SK-N-SH treated with all-trans-retinoic acid at 6 μM for 48 hours (cell line): ENCODE measurements at regions not wholly inside any gene's neighbourhood (a gene's known extent, or its start where the extent isn't known, plus 50 kb on each side); places are given as distances from the start of the nearest gene placed in this dataset.
"Not testable (repeated sequence)": the region's sequence is repeated elsewhere in the genome, so short reads cannot be mapped to it uniquely, and the experiment has no call there.

ENCODE experiments used
- ATAC-seq: fragments of 200-7000 bp; cut with Tn5 transposase; 3 replicates; pipeline ENCODE4 v1.9.1; 2020; ENCODE audit warnings: mild to moderate bottlenecking, moderate library complexity
- ARNTL ChIP-seq: fragments of 450-650 bp; formaldehyde crosslinking; IDR thresholded peaks from 2 replicates; pipeline ENCODE4 v1.5.0; 2020; ENCODE audit warnings: low read depth, mild to moderate bottlenecking, moderate library complexity, borderline replicate concordance
- BACH2 ChIP-seq: fragments of 250-450 bp; sonication (Bioruptor Pico); IDR thresholded peaks from 2 replicates; pipeline ENCODE4 v1.9.0; 2021; ENCODE audit warnings: mild to moderate bottlenecking, borderline replicate concordance
- CSDC2 ChIP-seq: fragments of 250-450 bp; sonication (Bioruptor Pico); IDR thresholded peaks from 2 replicates; pipeline ENCODE4 v1.5.0; 2020; ENCODE audit warnings: mild to moderate bottlenecking, moderate library complexity
- ESRRG ChIP-seq: fragments of 250-450 bp; sonication (Bioruptor Pico); IDR thresholded peaks from 2 replicates; pipeline ENCODE4 v1.6.1; 2021; ENCODE audit warnings: mild to moderate bottlenecking
- ISL1 ChIP-seq: fragments of 250-450 bp; sonication (Bioruptor Pico); IDR thresholded peaks from 2 replicates; pipeline ENCODE4 v2.1.2; 2022; ENCODE audit warnings: mild to moderate bottlenecking, moderate library complexity
- PPARA ChIP-seq: fragments of 250-450 bp; sonication (Bioruptor Pico); IDR thresholded peaks from 2 replicates; pipeline ENCODE4 v1.5.0; 2020; ENCODE audit warnings: mild to moderate bottlenecking, borderline replicate concordance
- RARB ChIP-seq: fragments of 250-450 bp; sonication (Bioruptor Pico); IDR thresholded peaks from 2 replicates; pipeline ENCODE4 v1.8.0; 2021; ENCODE audit warnings: mild to moderate bottlenecking, moderate library complexity
- SNAI2 ChIP-seq: fragments of 250-450 bp; sonication (Bioruptor Pico); IDR thresholded peaks from 2 replicates; pipeline ENCODE4 v1.5.0; 2020; ENCODE audit warnings: mild to moderate bottlenecking, moderate library complexity
- TCF4 ChIP-seq: fragments of 250-450 bp; sonication (Bioruptor Pico); IDR thresholded peaks from 2 replicates; pipeline ENCODE4 v1.8.0; 2021; ENCODE audit warnings: mild to moderate bottlenecking, moderate library complexity, borderline replicate concordance
- TOX ChIP-seq: fragments of 250-450 bp; sonication (Bioruptor Pico); IDR thresholded peaks from 2 replicates; pipeline ENCODE4 v1.8.0; 2021; ENCODE audit warnings: mild to moderate bottlenecking, moderate library complexity, borderline replicate concordance
- ZC3H10 ChIP-seq: fragments of 250-450 bp; sonication (Bioruptor Pico); IDR thresholded peaks from 2 replicates; pipeline ENCODE4 v1.5.1; 2021; ENCODE audit warnings: mild to moderate bottlenecking, moderate library complexity
- ZFP3 ChIP-seq: fragments of 250-450 bp; sonication (Bioruptor Pico); IDR thresholded peaks from 2 replicates; pipeline ENCODE4 v1.5.0; 2020; ENCODE audit warnings: mild to moderate bottlenecking, moderate library complexity
- ZFP30 ChIP-seq: fragments of 450-650 bp; formaldehyde crosslinking; IDR thresholded peaks from 2 replicates; pipeline ENCODE4 v1.5.0; 2022; ENCODE audit warnings: mild to moderate bottlenecking, moderate library complexity
- ZNF565 ChIP-seq: fragments of 450-650 bp; formaldehyde crosslinking; conservative IDR thresholded peaks from 2 replicates; pipeline ENCODE4 v1.5.0; 2020; ENCODE audit warnings: low read depth, mild to moderate bottlenecking, moderate library complexity
- ZNF70 ChIP-seq: fragments of 450-650 bp; formaldehyde crosslinking; IDR thresholded peaks from 2 replicates; pipeline ENCODE4 v1.5.0; 2020; ENCODE audit warnings: mild to moderate bottlenecking, moderate library complexity
- ZNF8 ChIP-seq: fragments of 450-650 bp; formaldehyde crosslinking; IDR thresholded peaks from 2 replicates; pipeline ENCODE4 v1.5.0; 2020; ENCODE audit warnings: mild to moderate bottlenecking, moderate library complexity
- TF ChIP-seq, protein P1 (sequence below): fragments of 250-450 bp; sonication (Bioruptor Pico); IDR thresholded peaks from 2 replicates; pipeline ENCODE4 v1.8.0; 2020; ENCODE audit warnings: mild to moderate bottlenecking, moderate library complexity, borderline replicate concordance
- TF ChIP-seq, protein P2 (sequence below): fragments of 250-450 bp; sonication (Bioruptor Pico); IDR thresholded peaks from 2 replicates; pipeline ENCODE4 v1.8.0; 2021; ENCODE audit warnings: low read depth, mild to moderate bottlenecking, moderate library complexity, borderline replicate concordance
- TF ChIP-seq, protein P3 (sequence below): fragments of 250-450 bp; sonication (Bioruptor Pico); IDR thresholded peaks from 2 replicates; pipeline ENCODE4 v1.5.0; 2020; ENCODE audit warnings: mild to moderate bottlenecking, moderate library complexity
- TF ChIP-seq, protein P4 (sequence below): fragments of 250-450 bp; sonication (Bioruptor Pico); IDR thresholded peaks from 2 replicates; pipeline ENCODE4 v1.5.1; 2020; ENCODE audit warnings: low read depth, mild to moderate bottlenecking, moderate library complexity
- TF ChIP-seq, protein P5 (sequence below): fragments of 250-450 bp; sonication (Bioruptor Pico); IDR thresholded peaks from 2 replicates; pipeline ENCODE4 v1.5.1; 2021; ENCODE audit warnings: mild to moderate bottlenecking, moderate library complexity

DNA sequence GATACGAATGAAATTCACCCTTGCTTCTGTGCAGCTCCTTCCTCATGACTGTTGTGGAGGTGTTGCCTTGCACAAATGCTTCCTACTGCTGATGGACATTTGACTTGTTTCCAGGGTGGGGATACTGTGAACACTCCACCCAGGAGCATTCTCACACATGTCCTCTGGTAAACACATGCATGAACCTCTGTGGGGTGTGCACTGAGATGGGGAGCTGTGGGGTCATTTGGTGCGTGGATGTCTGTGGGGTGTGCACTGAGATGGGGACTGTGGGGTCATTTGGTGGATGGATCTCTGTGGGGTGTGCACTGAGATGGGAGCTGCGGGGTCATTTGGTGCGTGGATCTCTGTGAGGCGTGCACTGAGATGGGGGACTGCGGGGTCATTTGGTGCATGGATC, 72.9 kb upstream of the IRX4 start:
- TF ChIP-seq PPARA (CRISPR knock-in tag), result no peak
- TF ChIP-seq ZC3H10 (CRISPR knock-in tag), result no peak
- no peak for TF ChIP-seq ZNF565
- no peak for TF ChIP-seq ARNTL (CRISPR knock-in tag)
- TF ChIP-seq, protein P1, sequence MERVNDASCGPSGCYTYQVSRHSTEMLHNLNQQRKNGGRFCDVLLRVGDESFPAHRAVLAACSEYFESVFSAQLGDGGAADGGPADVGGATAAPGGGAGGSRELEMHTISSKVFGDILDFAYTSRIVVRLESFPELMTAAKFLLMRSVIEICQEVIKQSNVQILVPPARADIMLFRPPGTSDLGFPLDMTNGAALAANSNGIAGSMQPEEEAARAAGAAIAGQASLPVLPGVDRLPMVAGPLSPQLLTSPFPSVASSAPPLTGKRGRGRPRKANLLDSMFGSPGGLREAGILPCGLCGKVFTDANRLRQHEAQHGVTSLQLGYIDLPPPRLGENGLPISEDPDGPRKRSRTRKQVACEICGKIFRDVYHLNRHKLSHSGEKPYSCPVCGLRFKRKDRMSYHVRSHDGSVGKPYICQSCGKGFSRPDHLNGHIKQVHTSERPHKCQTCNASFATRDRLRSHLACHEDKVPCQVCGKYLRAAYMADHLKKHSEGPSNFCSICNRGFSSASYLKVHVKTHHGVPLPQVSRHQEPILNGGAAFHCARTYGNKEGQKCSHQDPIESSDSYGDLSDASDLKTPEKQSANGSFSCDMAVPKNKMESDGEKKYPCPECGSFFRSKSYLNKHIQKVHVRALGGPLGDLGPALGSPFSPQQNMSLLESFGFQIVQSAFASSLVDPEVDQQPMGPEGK, result no peak
- TF ChIP-seq, protein P2, sequence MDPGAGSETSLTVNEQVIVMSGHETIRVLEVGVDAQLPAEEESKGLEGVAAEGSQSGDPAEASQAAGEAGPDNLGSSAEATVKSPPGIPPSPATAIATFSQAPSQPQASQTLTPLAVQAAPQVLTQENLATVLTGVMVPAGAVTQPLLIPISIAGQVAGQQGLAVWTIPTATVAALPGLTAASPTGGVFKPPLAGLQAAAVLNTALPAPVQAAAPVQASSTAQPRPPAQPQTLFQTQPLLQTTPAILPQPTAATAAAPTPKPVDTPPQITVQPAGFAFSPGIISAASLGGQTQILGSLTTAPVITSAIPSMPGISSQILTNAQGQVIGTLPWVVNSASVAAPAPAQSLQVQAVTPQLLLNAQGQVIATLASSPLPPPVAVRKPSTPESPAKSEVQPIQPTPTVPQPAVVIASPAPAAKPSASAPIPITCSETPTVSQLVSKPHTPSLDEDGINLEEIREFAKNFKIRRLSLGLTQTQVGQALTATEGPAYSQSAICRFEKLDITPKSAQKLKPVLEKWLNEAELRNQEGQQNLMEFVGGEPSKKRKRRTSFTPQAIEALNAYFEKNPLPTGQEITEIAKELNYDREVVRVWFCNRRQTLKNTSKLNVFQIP, result no peak
- TF ChIP-seq ZFP3 (CRISPR knock-in tag), result no peak
- no peak for TF ChIP-seq ZFP30 (CRISPR knock-in tag)
- no peak for TF ChIP-seq SNAI2
- no peak for TF ChIP-seq ESRRG (CRISPR knock-in tag)
- TF ChIP-seq, protein P3, sequence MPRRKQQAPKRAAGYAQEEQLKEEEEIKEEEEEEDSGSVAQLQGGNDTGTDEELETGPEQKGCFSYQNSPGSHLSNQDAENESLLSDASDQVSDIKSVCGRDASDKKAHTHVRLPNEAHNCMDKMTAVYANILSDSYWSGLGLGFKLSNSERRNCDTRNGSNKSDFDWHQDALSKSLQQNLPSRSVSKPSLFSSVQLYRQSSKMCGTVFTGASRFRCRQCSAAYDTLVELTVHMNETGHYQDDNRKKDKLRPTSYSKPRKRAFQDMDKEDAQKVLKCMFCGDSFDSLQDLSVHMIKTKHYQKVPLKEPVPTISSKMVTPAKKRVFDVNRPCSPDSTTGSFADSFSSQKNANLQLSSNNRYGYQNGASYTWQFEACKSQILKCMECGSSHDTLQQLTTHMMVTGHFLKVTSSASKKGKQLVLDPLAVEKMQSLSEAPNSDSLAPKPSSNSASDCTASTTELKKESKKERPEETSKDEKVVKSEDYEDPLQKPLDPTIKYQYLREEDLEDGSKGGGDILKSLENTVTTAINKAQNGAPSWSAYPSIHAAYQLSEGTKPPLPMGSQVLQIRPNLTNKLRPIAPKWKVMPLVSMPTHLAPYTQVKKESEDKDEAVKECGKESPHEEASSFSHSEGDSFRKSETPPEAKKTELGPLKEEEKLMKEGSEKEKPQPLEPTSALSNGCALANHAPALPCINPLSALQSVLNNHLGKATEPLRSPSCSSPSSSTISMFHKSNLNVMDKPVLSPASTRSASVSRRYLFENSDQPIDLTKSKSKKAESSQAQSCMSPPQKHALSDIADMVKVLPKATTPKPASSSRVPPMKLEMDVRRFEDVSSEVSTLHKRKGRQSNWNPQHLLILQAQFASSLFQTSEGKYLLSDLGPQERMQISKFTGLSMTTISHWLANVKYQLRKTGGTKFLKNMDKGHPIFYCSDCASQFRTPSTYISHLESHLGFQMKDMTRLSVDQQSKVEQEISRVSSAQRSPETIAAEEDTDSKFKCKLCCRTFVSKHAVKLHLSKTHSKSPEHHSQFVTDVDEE (CRISPR knock-in tag), result no peak
- no peak for TF ChIP-seq RARB (CRISPR knock-in tag)
- TF ChIP-seq, protein P4, sequence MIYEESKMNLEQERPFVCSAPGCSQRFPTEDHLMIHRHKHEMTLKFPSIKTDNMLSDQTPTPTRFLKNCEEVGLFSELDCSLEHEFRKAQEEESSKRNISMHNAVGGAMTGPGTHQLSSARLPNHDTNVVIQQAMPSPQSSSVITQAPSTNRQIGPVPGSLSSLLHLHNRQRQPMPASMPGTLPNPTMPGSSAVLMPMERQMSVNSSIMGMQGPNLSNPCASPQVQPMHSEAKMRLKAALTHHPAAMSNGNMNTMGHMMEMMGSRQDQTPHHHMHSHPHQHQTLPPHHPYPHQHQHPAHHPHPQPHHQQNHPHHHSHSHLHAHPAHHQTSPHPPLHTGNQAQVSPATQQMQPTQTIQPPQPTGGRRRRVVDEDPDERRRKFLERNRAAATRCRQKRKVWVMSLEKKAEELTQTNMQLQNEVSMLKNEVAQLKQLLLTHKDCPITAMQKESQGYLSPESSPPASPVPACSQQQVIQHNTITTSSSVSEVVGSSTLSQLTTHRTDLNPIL (CRISPR knock-in tag), result no peak
- no peak for TF ChIP-seq ZNF70 (CRISPR knock-in tag)
- TF ChIP-seq TOX, result no peak
- no peak for TF ChIP-seq BACH2 (CRISPR knock-in tag)
- TF ChIP-seq TCF4 (CRISPR knock-in tag), result no peak
- no peak for TF ChIP-seq ISL1 (CRISPR knock-in tag)
- no peak for TF ChIP-seq CSDC2 (CRISPR knock-in tag)
- no peak for ATAC-seq

DNA sequence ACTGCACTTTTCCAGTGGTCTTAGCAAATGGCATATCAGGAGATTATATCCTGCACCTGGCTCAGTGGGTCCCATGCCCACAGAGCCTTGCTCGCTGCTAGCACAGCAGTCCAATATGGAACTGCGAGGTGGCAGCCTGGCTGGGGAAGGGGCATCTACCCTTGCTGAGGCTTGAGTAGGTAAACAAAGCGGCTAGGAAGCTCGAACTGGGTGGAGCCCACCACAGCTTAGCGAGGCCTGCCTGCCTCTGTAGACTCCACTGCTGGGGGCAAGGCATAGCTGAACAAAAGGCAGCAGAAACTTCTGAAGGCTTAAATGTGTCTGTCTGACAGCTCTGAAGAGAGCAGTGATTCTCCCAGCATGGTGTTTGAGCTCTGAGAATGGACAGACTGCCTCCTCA, 71.0 kb upstream of the IRX4 start:
- not testable (repeated sequence) for ATAC-seq

DNA sequence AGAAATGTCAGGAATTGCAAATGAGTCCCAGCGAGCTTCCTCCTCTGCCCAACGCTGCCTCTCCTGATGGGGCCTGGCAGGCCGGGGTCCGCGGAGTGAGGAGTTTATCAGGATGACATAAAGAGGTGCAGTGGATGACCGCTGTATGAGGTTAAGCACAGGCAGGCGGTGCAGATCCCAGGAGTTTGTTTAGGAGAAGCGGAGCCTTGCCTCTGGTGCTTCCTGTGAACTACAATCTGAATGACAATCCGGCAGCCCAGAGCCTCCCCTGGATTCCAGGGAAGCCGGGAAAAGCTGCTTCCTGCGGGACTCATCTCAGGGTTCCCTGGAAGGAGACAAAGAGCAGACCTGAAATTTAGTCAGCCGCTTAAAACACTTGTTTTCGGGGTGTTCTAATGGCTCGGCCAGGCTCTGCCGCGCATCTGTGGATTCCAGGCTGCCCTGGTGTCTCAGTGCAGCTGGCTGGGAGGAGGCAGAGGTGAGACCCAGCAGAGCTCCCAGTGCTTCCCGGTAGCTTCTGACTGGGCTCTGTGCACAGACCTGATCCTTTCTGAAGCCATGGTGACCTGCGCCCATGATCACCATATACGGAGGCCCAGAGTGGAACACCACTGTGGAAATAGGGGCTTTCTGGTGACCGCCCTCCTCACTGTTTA, 69.8 kb upstream of the IRX4 start:
- TF ChIP-seq, protein P5, sequence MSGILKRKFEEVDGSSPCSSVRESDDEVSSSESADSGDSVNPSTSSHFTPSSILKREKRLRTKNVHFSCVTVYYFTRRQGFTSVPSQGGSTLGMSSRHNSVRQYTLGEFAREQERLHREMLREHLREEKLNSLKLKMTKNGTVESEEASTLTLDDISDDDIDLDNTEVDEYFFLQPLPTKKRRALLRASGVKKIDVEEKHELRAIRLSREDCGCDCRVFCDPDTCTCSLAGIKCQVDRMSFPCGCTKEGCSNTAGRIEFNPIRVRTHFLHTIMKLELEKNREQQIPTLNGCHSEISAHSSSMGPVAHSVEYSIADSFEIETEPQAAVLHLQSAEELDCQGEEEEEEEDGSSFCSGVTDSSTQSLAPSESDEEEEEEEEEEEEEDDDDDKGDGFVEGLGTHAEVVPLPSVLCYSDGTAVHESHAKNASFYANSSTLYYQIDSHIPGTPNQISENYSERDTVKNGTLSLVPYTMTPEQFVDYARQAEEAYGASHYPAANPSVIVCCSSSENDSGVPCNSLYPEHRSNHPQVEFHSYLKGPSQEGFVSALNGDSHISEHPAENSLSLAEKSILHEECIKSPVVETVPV (CRISPR knock-in tag), result no peak
- TF ChIP-seq, protein P3 (CRISPR knock-in tag), result no peak
- TF ChIP-seq ZNF8 (no peak), ISL1 (CRISPR knock-in tag) (no peak)
- TF ChIP-seq, all 23 proteins: peak for 0
- ATAC-seq, result peak; percentile 35; the same call in 1 of the 3 replicates
